HEK293T (cell line): ENCODE measurements at regions not wholly inside any gene's neighbourhood (a gene's known extent, or its start where the extent isn't known, plus 50 kb on each side); places are given as distances from the start of the nearest gene placed in this dataset.

ENCODE experiments used
- FOXK2 ChIP-seq: fragments of 450-650 bp; IDR thresholded peaks from 2 replicates; pipeline ENCODE4 v1.6.1; 2016; ENCODE audit warnings: mild to moderate bottlenecking
- FOXM1 ChIP-seq: fragments of 450-650 bp; IDR thresholded peaks from 2 replicates; pipeline ENCODE4 v1.6.1; 2017; ENCODE audit warnings: mild to moderate bottlenecking, borderline replicate concordance
- HDGF ChIP-seq: fragments of 450-650 bp; IDR thresholded peaks from 2 replicates; pipeline ENCODE4 v1.6.1; 2017; ENCODE audit warnings: antibody characterized with exemption, borderline replicate concordance
- LEF1 ChIP-seq: fragments of 450-650 bp; IDR thresholded peaks from 2 replicates; pipeline ENCODE4 v1.6.1; 2017; ENCODE audit warnings: mild to moderate bottlenecking, borderline replicate concordance
- PKNOX1 ChIP-seq: fragments of 450-650 bp; IDR thresholded peaks from 2 replicates; pipeline ENCODE4 v1.6.1; 2016
- SP1 ChIP-seq: fragments of 450-650 bp; IDR thresholded peaks from 2 replicates; pipeline ENCODE4 v1.6.1; 2017
- TARDBP ChIP-seq: fragments of 450-650 bp; IDR thresholded peaks from 2 replicates; pipeline ENCODE4 v1.6.1; 2016
- ZNF384 ChIP-seq: fragments of 450-650 bp; IDR thresholded peaks from 2 replicates; pipeline ENCODE4 v1.6.1; 2016

GRCh38 chrX:122134291-122134690, 1049.8 kb upstream of the GRIA3 start:
- TF ChIP-seq HDGF (no peak), SP1 (no peak), FOXM1 (no peak), LEF1 (no peak), TARDBP (no peak), ZNF384 (no peak), FOXK2 (no peak), PKNOX1 (no peak)
